WTC11 (cell line): ENCODE measurements at regions not wholly inside any gene's neighbourhood (a gene's known extent, or its start where the extent isn't known, plus 50 kb on each side); places are given as distances from the start of the nearest gene placed in this dataset.

Experiments used
- ATAC-seq: fragments of 200-7000 bp; cut with Tn5 transposase; 2 replicates; pipeline ENCODE4 v1.10.0; 2021; ENCODE audit warnings: mild to moderate bottlenecking, moderate library complexity
- CTCF ChIA-PET: fragments of 300-600 bp; sonication (Branson Sonifier 250); formaldehyde crosslinking; loops from one replicate; lab custom pipeline; 2021; ENCODE audit warnings: antibody characterized with exemption; lab: Charles Lee
- POLR2A ChIA-PET: fragments of 350-600 bp; sonication (Branson Sonifier 250); formaldehyde crosslinking; loops from one replicate; lab custom pipeline; 2021; ENCODE audit warnings: antibody characterized with exemption; lab: Charles Lee
- DNase-seq: peaks from one replicate; pipeline ENCODE4 v3.0.0; 2021; ENCODE audit warnings: low spot score
- H3K27ac Mint-ChIP-seq: 2 replicates; pipeline ENCODE4 v1.8.0; 2021; ENCODE audit warnings: mixed read lengths
- H3K27me3 Mint-ChIP-seq: 2 replicates; pipeline ENCODE4 v1.8.0; 2021; ENCODE audit warnings: low read depth, mild to moderate bottlenecking, moderate library complexity, mixed read lengths
- H3K36me3 Mint-ChIP-seq: 2 replicates; pipeline ENCODE4 v1.8.0; 2021; ENCODE audit warnings: mixed read lengths
- H3K4me1 Mint-ChIP-seq: 2 replicates; pipeline ENCODE4 v1.8.0; 2022; ENCODE audit warnings: mixed read lengths
- H3K4me3 Mint-ChIP-seq: 2 replicates; pipeline ENCODE4 v1.8.0; 2021; ENCODE audit warnings: mild to moderate bottlenecking, moderate library complexity, mixed read lengths
- H3K9me3 Mint-ChIP-seq: 2 replicates; pipeline ENCODE4 v1.8.0; 2021; ENCODE audit warnings: mixed read lengths
- AFF4 ChIP-seq: sonication (generic); formaldehyde crosslinking; IDR thresholded peaks from 2 replicates; pipeline ENCODE4 v1.8.1; 2023; ENCODE audit warnings: mild to moderate bottlenecking, missing genetic modification reagents, borderline replicate concordance
- CBFB ChIP-seq: sonication (generic); formaldehyde crosslinking; IDR thresholded peaks from 2 replicates; pipeline ENCODE4 v1.8.1; 2022; ENCODE audit warnings: mild to moderate bottlenecking, low read depth, missing genetic modification reagents
- CTCF ChIP-seq: fragments of 200-600 bp; IDR thresholded peaks from 2 replicates; pipeline ENCODE4 v1.8.0; 2022; ENCODE audit warnings: antibody characterized with exemption
- E2F4 ChIP-seq: sonication (generic); formaldehyde crosslinking; IDR thresholded peaks from 2 replicates; pipeline ENCODE4 v1.8.1; 2022; ENCODE audit warnings: low read depth, mild to moderate bottlenecking, moderate library complexity, missing genetic modification reagents, borderline replicate concordance
- ERG ChIP-seq: fragments of 250-450 bp; sonication (Bioruptor Pico); IDR thresholded peaks from 2 replicates; pipeline ENCODE4 v1.8.0; 2021; ENCODE audit warnings: mild to moderate bottlenecking
- ESRRA ChIP-seq: sonication (generic); formaldehyde crosslinking; IDR thresholded peaks from 2 replicates; pipeline ENCODE4 v1.8.1; 2022; ENCODE audit warnings: mild to moderate bottlenecking, missing genetic modification reagents, borderline replicate concordance
- FOXJ3 ChIP-seq: sonication (generic); formaldehyde crosslinking; IDR thresholded peaks from 2 replicates; pipeline ENCODE4 v1.9.0; 2021; ENCODE audit warnings: missing genetic modification reagents, mild to moderate bottlenecking, borderline replicate concordance
- GABPB1 ChIP-seq: sonication (generic); formaldehyde crosslinking; IDR thresholded peaks from 2 replicates; pipeline ENCODE4 v1.8.1; 2023; ENCODE audit warnings: mild to moderate bottlenecking, missing genetic modification reagents
- HMGA2 ChIP-seq: fragments of 250-450 bp; sonication (Bioruptor Pico); IDR thresholded peaks from 2 replicates; pipeline ENCODE4 v1.4.0; 2021; ENCODE audit warnings: mild to moderate bottlenecking, moderate library complexity
- MLX ChIP-seq: sonication (generic); formaldehyde crosslinking; IDR thresholded peaks from 2 replicates; pipeline ENCODE4 v1.8.1; 2023; ENCODE audit warnings: mild to moderate bottlenecking, missing genetic modification reagents, moderate library complexity
- NR1H2 ChIP-seq: sonication (generic); formaldehyde crosslinking; IDR thresholded peaks from 2 replicates; pipeline ENCODE4 v1.9.0; 2021; ENCODE audit warnings: mild to moderate bottlenecking, moderate library complexity, missing genetic modification reagents
- SMAD3 ChIP-seq: sonication (generic); formaldehyde crosslinking; IDR thresholded peaks from 2 replicates; pipeline ENCODE4 v1.8.0; 2022; ENCODE audit warnings: missing genetic modification reagents, mild to moderate bottlenecking, borderline replicate concordance
- SMAD4 ChIP-seq: sonication (generic); formaldehyde crosslinking; IDR thresholded peaks from 2 replicates; pipeline ENCODE4 v1.8.0; 2022; ENCODE audit warnings: mild to moderate bottlenecking, missing genetic modification reagents
- SP1 ChIP-seq: sonication (generic); formaldehyde crosslinking; conservative IDR thresholded peaks from 2 replicates; pipeline ENCODE4 v1.8.1; 2022; ENCODE audit warnings: missing genetic modification reagents
- USF1 ChIP-seq: sonication (generic); formaldehyde crosslinking; IDR thresholded peaks from 2 replicates; pipeline ENCODE4 v1.8.0; 2022; ENCODE audit warnings: mild to moderate bottlenecking, missing genetic modification reagents
- ZNF263 ChIP-seq: sonication (generic); formaldehyde crosslinking; IDR thresholded peaks from 2 replicates; pipeline ENCODE4 v1.8.1; 2022; ENCODE audit warnings: low read depth, mild to moderate bottlenecking, moderate library complexity, missing genetic modification reagents
- ZNF317 ChIP-seq: sonication (generic); formaldehyde crosslinking; IDR thresholded peaks from 2 replicates; pipeline ENCODE4 v1.8.1; 2023; ENCODE audit warnings: low read depth, mild to moderate bottlenecking, moderate library complexity, missing genetic modification reagents, borderline replicate concordance
- TF ChIP-seq, protein P1 (sequence below): sonication (generic); formaldehyde crosslinking; IDR thresholded peaks from 2 replicates; pipeline ENCODE4 v1.8.1; 2023; ENCODE audit warnings: mild to moderate bottlenecking, missing genetic modification reagents
- TF ChIP-seq, protein P2 (sequence below): sonication (generic); formaldehyde crosslinking; IDR thresholded peaks from 2 replicates; pipeline ENCODE4 v1.8.1; 2022; ENCODE audit warnings: mild to moderate bottlenecking, missing genetic modification reagents, moderate library complexity, borderline replicate concordance

DNA sequence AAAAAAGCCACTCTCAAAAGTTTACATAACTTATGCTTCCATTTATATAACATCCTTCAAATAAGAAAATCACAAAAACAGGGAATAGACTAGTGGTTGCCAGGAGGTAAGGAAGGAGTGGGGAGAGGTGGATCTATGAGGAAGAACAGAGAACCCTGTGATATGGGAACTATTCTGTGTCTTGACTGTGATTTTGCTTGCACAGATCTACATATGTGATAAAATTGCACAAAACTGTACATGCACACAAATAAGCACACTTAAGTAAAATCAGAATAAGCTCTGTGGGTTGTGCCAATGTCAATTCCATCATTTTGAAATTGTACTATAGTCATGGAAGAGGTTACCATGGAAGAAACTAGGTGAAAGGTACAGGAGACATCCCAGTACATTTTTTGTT is 121.6 kb upstream of the SGCG start:
- Mint-ChIP-seq H3K27ac (no peak overlapping the region), H3K9me3 (peaks cover 3% of the 10 kb centered on the region)
- no peak for ATAC-seq
- TF ChIP-seq ERG (CRISPR knock-in tag) = no peak
- TF ChIP-seq, protein P1, sequence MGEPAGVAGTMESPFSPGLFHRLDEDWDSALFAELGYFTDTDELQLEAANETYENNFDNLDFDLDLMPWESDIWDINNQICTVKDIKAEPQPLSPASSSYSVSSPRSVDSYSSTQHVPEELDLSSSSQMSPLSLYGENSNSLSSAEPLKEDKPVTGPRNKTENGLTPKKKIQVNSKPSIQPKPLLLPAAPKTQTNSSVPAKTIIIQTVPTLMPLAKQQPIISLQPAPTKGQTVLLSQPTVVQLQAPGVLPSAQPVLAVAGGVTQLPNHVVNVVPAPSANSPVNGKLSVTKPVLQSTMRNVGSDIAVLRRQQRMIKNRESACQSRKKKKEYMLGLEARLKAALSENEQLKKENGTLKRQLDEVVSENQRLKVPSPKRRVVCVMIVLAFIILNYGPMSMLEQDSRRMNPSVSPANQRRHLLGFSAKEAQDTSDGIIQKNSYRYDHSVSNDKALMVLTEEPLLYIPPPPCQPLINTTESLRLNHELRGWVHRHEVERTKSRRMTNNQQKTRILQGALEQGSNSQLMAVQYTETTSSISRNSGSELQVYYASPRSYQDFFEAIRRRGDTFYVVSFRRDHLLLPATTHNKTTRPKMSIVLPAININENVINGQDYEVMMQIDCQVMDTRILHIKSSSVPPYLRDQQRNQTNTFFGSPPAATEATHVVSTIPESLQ (CRISPR knock-in tag) = no peak
- TF ChIP-seq, all 79 proteins: peak for 0
- Mint-ChIP-seq H3K4me3 (no peak overlapping the region), H3K27me3 (no peaks in the 10 kb centered on the region), H3K36me3 (no peaks in the 10 kb centered on the region), H3K4me1 (no peaks in the 10 kb centered on the region)
- ChIA-PET POLR2A (no interaction called here), CTCF (no interaction called here)
- no peak for DNase-seq

- H3K4me1 Mint-ChIP-seq = no peaks in the 10 kb centered on the region
- TF ChIP-seq SMAD3 (no peak), USF1 (no peak), NR1H2 (CRISPR knock-in tag) (no peak), ZNF263 (CRISPR knock-in tag) (no peak), HMGA2 (no peak), CTCF (no peak), GABPB1 (CRISPR knock-in tag) (no peak)
- TF ChIP-seq, protein P2, sequence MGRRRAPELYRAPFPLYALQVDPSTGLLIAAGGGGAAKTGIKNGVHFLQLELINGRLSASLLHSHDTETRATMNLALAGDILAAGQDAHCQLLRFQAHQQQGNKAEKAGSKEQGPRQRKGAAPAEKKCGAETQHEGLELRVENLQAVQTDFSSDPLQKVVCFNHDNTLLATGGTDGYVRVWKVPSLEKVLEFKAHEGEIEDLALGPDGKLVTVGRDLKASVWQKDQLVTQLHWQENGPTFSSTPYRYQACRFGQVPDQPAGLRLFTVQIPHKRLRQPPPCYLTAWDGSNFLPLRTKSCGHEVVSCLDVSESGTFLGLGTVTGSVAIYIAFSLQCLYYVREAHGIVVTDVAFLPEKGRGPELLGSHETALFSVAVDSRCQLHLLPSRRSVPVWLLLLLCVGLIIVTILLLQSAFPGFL (CRISPR knock-in tag) = no peak
- TF ChIP-seq, all 79 proteins: peak for 0
- Mint-ChIP-seq H3K4me3 (no peak overlapping the region), H3K27ac (no peak overlapping the region), H3K9me3 (peaks cover 3% of the 10 kb centered on the region), H3K36me3 (no peaks in the 10 kb centered on the region), H3K27me3 (no peaks in the 10 kb centered on the region)
- DNase-seq = no peak
- CTCF ChIA-PET = no interaction called here
- ATAC-seq = no peak
- POLR2A ChIA-PET = no interaction called here
Observed at GRCh38 chr13:23060959-23061358, 119.8 kb upstream of the SGCG start.

GRCh38 chr13:23067129-23067528 is 113.7 kb upstream of the SGCG start:
- Mint-ChIP-seq H3K4me3 (no peak overlapping the region), H3K4me1 (peaks cover 4% of the 10 kb centered on the region; the same call in 1 of the 2 replicates)
- POLR2A ChIA-PET = no interaction called here
- no peak for ATAC-seq
- TF ChIP-seq SP1 (CRISPR knock-in tag) (no peak), E2F4 (CRISPR knock-in tag) (no peak), CBFB (CRISPR knock-in tag) (no peak), MLX (CRISPR knock-in tag) (no peak), FOXJ3 (CRISPR knock-in tag) (no peak), ESRRA (CRISPR knock-in tag) (no peak), SMAD4 (CRISPR knock-in tag) (no peak), AFF4 (CRISPR knock-in tag) (no peak), ZNF317 (no peak)
- TF ChIP-seq, all 79 proteins: peak for 0
- H3K9me3 Mint-ChIP-seq = peaks cover 17% of the 10 kb centered on the region
- CTCF ChIA-PET = no interaction called here
- no peak overlapping the region for H3K27ac Mint-ChIP-seq
- H3K36me3 Mint-ChIP-seq = no peaks in the 10 kb centered on the region
- no peaks in the 10 kb centered on the region for H3K27me3 Mint-ChIP-seq
- no peak for DNase-seq
